Lung (tissue), 11 donors: ENCODE measurements at regions not wholly inside any gene's neighbourhood (a gene's known extent, or its start where the extent isn't known, plus 50 kb on each side); places are given as distances from the start of the nearest gene placed in this dataset.

Experiments used
- ATAC-seq: fragments of 200-7000 bp; cut with Tn5 transposase; one replicate; pipeline ENCODE4 v1.9.1; 2020; ENCODE audit warnings: moderate number of reproducible peaks; ENCODE audit not compliant: insufficient read depth, low FRiP score
- DNase-seq, 3 donors: peaks; one replicate each; pipeline ENCODE4 v3.0.0-alpha.2; 2013 to 2017
- H3K27ac ChIP-seq, 2 donors: one replicate each; pipeline ENCODE4 v1.5.1; 2013; ENCODE audit warnings: mild to moderate bottlenecking in 2 of 2, moderate library complexity in 2 of 2, control low read depth in 1 of 2, inconsistent platforms in 1 of 2, low read depth in 1 of 2, low read length in 1 of 2
- H3K27me3 ChIP-seq, 3 donors: one replicate each; pipeline ENCODE4 v1.5.1; 2013; ENCODE audit warnings: low read length in 2 of 3; ENCODE audit not compliant: control insufficient read depth in 3 of 3, insufficient read depth in 3 of 3
- H3K36me3 ChIP-seq, 4 donors: one replicate each; pipeline ENCODE4 v1.5.1; 2013; ENCODE audit warnings: low read length in 4 of 4, mild to moderate bottlenecking in 1 of 4, moderate library complexity in 1 of 4; ENCODE audit not compliant: control insufficient read depth in 4 of 4, insufficient read depth in 4 of 4
- H3K4me1 ChIP-seq, 5 donors: one replicate each; pipeline ENCODE4 v1.5.1; 2013; ENCODE audit warnings: low read length in 5 of 5, mild to moderate bottlenecking in 2 of 5, moderate library complexity in 1 of 5; ENCODE audit not compliant: control insufficient read depth in 5 of 5, insufficient read depth in 5 of 5
- H3K4me3 ChIP-seq: one replicate; pipeline ENCODE4 v1.5.1; 2013; ENCODE audit warnings: mild to moderate bottlenecking, control low read depth, moderate library complexity
- H3K9ac ChIP-seq, 2 donors: one replicate each; pipeline ENCODE4 v1.5.1; 2013; ENCODE audit warnings: low read length in 2 of 2, control low read depth in 1 of 2; ENCODE audit not compliant: insufficient read depth in 1 of 2
- H3K9me3 ChIP-seq, 4 donors: one replicate each; pipeline ENCODE4 v1.5.1; 2013; ENCODE audit warnings: low read length in 3 of 4, mild to moderate bottlenecking in 1 of 4, moderate library complexity in 1 of 4; ENCODE audit not compliant: control insufficient read depth in 4 of 4, insufficient read depth in 3 of 4
- WGBS, 2 donors: extraction: QIAGEN DNeasy Blood & Tissue Kit; methylation state at CpG; one replicate each; pipeline ENCODE4 v1.1.7; 2013; 5-methylcytosine and 5-hydroxymethylcytosine counted together
- TF ChIP-seq, protein P1 (sequence below): IDR thresholded peaks from 2 replicates; pipeline ENCODE4 v1.5.1; 2012; ENCODE audit warnings: mild to moderate bottlenecking; ENCODE audit errors: control extremely low read depth, extremely low read depth
- donor health status: control.
- donor health status: control.
- donor health status: Bipolar disorder and iron deficiency.
- donor health status: healthy.
- donor health status: DM: yes; HTN: yes; CAD: no.

DNA sequence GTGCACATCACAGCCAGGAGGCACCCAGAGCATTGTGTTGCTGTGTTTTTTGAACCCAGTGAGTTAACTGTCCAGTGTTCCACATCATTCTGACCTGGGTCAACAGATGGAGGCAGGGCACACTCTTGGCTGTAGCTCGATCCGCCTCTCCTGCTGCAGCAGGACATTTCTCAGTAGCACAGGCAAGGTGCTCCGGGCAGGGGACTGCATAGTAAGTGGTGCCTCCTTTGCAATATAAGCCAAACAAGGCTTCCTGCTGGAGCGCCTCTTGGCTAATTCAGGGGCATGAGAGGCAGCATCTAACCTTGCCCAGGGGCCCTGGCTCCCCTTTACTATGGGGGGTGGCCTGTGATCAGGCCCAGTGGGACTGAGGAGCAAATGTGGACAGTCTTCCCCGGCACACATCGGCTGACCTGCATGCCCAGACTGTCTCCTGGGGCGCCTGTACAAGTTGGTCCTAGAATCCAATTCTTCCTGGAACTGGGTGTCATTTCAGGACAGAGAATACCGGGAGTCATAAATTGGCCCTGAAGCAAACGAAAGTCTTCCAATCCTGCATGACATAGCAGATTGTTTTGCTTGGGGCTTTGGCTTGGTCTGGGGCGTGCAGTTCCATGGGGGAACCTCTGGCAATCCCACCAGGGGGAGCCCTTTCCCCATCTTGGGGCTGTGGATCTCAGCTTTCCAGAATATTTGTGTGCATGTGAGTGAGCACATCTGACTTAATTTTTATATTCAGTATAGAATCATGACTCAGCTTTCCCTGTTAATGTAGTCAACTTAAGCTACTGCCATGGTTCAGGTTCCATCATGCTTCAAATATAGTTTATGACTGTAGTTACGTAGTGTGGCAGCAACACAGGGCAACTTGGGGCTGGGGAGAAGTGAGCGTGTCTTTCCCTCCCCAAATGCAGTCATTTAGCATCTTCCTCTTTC lies 56.0 kb upstream of the DDR1 start:
- Histone ChIP-seq H3K4me1 (peaks cover 0 to 8% (median 2%) of the 10 kb centered on the region in 5 donors), H3K27ac (peak overlapping the region; percentile 21 to 54), H3K9ac (no peak overlapping the region), H3K36me3 (no peaks in the 10 kb centered on the region), H3K4me3 (no peak overlapping the region), H3K9me3 (no peaks in the 10 kb centered on the region), H3K27me3 (no peaks in the 10 kb centered on the region)
- ATAC-seq (peak; percentile 88), DNase-seq (peak; percentile 91 to 92 (median 91))
- 45 to 56% methylated on average over 12 of the region's 12 CpGs for WGBS, 2 donors
- TF ChIP-seq, protein P1, sequence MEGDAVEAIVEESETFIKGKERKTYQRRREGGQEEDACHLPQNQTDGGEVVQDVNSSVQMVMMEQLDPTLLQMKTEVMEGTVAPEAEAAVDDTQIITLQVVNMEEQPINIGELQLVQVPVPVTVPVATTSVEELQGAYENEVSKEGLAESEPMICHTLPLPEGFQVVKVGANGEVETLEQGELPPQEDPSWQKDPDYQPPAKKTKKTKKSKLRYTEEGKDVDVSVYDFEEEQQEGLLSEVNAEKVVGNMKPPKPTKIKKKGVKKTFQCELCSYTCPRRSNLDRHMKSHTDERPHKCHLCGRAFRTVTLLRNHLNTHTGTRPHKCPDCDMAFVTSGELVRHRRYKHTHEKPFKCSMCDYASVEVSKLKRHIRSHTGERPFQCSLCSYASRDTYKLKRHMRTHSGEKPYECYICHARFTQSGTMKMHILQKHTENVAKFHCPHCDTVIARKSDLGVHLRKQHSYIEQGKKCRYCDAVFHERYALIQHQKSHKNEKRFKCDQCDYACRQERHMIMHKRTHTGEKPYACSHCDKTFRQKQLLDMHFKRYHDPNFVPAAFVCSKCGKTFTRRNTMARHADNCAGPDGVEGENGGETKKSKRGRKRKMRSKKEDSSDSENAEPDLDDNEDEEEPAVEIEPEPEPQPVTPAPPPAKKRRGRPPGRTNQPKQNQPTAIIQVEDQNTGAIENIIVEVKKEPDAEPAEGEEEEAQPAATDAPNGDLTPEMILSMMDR: peak; percentile 90

DNA sequence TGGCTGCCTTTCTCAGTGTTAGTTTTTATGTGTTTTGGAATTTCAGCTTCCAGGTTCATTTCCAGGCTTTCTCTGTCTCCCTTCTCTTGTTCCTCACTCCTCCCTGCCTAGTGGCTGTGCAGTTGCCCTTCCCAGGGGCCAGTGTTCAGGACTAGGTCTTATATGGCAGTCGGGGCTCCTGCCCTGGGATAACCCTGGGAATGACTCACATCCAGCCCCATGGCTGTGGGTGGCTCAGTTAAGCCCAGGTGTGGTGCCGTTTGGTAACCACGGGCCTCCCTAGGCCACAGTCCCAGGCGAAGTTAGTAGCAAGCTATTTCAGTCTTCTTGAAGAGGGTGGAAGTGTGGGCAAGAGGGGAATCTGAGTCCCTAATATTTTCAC lies 57.4 kb upstream of the DDR1 start:
- Histone ChIP-seq H3K4me3 (no peak overlapping the region), H3K27ac (no peak overlapping the region), H3K9me3 (no peaks in the 10 kb centered on the region), H3K36me3 (no peaks in the 10 kb centered on the region), H3K4me1 (peaks cover 2 to 16% (median 6%) of the 10 kb centered on the region in 5 donors), H3K27me3 (no peaks in the 10 kb centered on the region), H3K9ac (no peak overlapping the region)
- DNase-seq (no peak), ATAC-seq (no peak)
- WGBS, 2 donors: 61 to 70% methylated on average over 4 of the region's 4 CpGs
- TF ChIP-seq, protein P1: no peak

DNA sequence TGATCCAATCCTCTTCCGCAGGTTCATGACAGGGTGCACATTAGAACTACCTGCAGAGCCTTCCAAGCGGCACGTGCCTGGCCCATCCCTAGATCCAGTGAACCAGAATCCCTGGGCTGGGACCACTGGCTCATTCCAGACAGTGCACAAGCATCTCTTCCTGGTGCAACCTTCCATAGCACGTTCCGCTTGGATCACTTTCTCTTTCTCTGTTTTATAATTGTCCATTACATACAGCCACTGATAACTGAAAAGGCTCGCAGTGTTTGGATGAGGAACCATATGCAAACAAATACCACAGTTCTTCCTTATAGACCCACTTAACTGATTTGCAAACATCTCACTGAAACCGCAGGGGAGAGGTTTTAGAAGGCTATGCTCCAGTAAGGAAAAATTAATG lies 59.6 kb upstream of the DDR1 start:
- no peak overlapping the region for H3K27ac ChIP-seq
- ATAC-seq (no peak), DNase-seq (no peak)
- H3K4me1 ChIP-seq: peaks cover 2 to 17% (median 7%) of the 10 kb centered on the region in 5 donors
- H3K9me3 ChIP-seq: no peaks in the 10 kb centered on the region
- no peaks in the 10 kb centered on the region for H3K36me3 ChIP-seq
- 77 to 83% methylated on average over 7 of the region's 7 CpGs for WGBS, 2 donors
- TF ChIP-seq, protein P1: no peak
- no peaks in the 10 kb centered on the region for H3K27me3 ChIP-seq
- H3K9ac ChIP-seq: no peak overlapping the region
- H3K4me3 ChIP-seq: no peak overlapping the region

DNA sequence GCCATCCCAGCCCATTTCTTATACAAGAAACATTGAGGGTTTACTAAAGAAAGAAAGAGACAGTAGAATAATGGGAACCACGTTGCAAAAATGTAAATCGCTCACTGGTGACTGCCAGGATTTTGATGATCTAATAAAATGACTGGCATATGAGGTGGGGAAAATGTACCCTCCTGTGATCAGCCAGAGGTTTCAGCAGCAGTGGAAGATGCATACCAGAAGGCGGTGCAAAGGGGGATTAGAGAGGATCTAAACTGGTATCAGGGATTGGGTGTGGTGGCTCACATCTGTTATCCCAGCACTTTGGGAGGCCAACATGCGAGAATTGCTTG lies 60.8 kb upstream of the DDR1 start:
- no peaks in the 10 kb centered on the region for H3K27me3 ChIP-seq
- H3K4me3 ChIP-seq: no peak overlapping the region
- WGBS, 2 donors: 72 to 90% methylated on average over 4 of the region's 4 CpGs
- DNase-seq: no peak
- H3K36me3 ChIP-seq: no peaks in the 10 kb centered on the region
- no peaks in the 10 kb centered on the region for H3K9me3 ChIP-seq
- ATAC-seq: no peak
- H3K9ac ChIP-seq: no peak overlapping the region
- no peak overlapping the region for H3K27ac ChIP-seq
- H3K4me1 ChIP-seq: peaks cover 3 to 16% (median 10%) of the 10 kb centered on the region in 5 donors
- TF ChIP-seq, protein P1: no peak
